ENCODE measurements at regions not wholly inside any gene's neighbourhood (a gene's known extent, or its start where the extent isn't known, plus 50 kb on each side); places are given as distances from the start of the nearest gene placed in this dataset.

DNA sequence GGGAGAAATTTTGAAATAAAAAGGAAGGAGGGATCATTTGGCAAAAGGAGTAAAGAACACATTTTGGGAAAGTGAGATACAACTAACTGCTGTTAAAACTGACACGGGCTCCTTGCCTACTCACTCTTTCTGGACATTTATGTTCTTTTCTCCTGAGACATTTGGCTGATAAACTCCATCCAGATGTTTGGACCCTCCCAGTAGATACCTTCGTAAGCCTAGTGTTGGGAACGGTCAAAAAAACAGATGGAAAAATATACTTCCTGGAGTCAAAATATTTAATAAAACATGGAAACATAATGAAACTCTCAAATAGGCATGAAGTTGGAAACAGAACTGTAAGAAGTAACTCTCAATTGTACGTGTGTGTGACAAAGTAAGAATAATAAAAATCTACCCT is 360.1 kb upstream of the RIOK2 start:
- TF ChIP-seq SIN3A (IDR thresholded peaks at IDR 0.05; ENCODE audit: borderline replicate concordance, insufficient read depth, low read depth, low read length), result no peak
- TF ChIP-seq, protein P1, sequence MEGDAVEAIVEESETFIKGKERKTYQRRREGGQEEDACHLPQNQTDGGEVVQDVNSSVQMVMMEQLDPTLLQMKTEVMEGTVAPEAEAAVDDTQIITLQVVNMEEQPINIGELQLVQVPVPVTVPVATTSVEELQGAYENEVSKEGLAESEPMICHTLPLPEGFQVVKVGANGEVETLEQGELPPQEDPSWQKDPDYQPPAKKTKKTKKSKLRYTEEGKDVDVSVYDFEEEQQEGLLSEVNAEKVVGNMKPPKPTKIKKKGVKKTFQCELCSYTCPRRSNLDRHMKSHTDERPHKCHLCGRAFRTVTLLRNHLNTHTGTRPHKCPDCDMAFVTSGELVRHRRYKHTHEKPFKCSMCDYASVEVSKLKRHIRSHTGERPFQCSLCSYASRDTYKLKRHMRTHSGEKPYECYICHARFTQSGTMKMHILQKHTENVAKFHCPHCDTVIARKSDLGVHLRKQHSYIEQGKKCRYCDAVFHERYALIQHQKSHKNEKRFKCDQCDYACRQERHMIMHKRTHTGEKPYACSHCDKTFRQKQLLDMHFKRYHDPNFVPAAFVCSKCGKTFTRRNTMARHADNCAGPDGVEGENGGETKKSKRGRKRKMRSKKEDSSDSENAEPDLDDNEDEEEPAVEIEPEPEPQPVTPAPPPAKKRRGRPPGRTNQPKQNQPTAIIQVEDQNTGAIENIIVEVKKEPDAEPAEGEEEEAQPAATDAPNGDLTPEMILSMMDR (IDR thresholded peaks at IDR 0.05), result no peak
